NCI-H2029 treated with DMSO at 0.1 percent for 48 hours (cell line): ENCODE measurements at regions not wholly inside any gene's neighbourhood (a gene's known extent, or its start where the extent isn't known, plus 50 kb on each side); places are given as distances from the start of the nearest gene placed in this dataset.

Experiments
- DNase-seq: peaks from one replicate; lab custom pipeline; 2025; lab: John Stamatoyannopoulos, UW

GRCh38 chr5:88396751-88397281 lies 128.2 kb upstream of the TMEM161B start:
- no peak for DNase-seq

GRCh38 chr5:88396000-88396535 lies 127.4 kb upstream of the TMEM161B start:
- DNase-seq: no peak

- no peak for DNase-seq
These were observed 126.6 kb upstream of the TMEM161B start for GRCh38 chr5:88395264-88395663.

- DNase-seq: no peak
These were observed 126.0 kb upstream of the TMEM161B start for GRCh38 chr5:88394536-88395175.

GRCh38 chr5:88393716-88394535 lies 125.3 kb upstream of the TMEM161B start:
- DNase-seq: no peak

- no peak for DNase-seq
These were observed 124.4 kb upstream of the TMEM161B start for GRCh38 chr5:88393042-88393441.

GRCh38 chr5:88391991-88392390 lies 123.3 kb upstream of the TMEM161B start:
- no peak for DNase-seq

GRCh38 chr5:88391116-88391515 lies 122.5 kb upstream of the TMEM161B start:
- no peak for DNase-seq

- DNase-seq: no peak
These were observed 121.8 kb upstream of the TMEM161B start for GRCh38 chr5:88390481-88390880.

- no peak for DNase-seq
These were observed 121.4 kb upstream of the TMEM161B start for GRCh38 chr5:88390096-88390441.

GRCh38 chr5:88389338-88390095 lies 120.9 kb upstream of the TMEM161B start:
- no peak for DNase-seq

GRCh38 chr5:88388476-88389337 lies 120.1 kb upstream of the TMEM161B start:
- DNase-seq: no peak

GRCh38 chr5:88384886-88385285 lies 116.2 kb upstream of the TMEM161B start:
- no peak for DNase-seq

- DNase-seq: no peak
These were observed 111.7 kb upstream of the TMEM161B start for GRCh38 chr5:88380332-88380731.

GRCh38 chr5:88377705-88378656 lies 109.3 kb upstream of the TMEM161B start:
- no peak for DNase-seq

- DNase-seq: no peak
These were observed 108.6 kb upstream of the TMEM161B start for GRCh38 chr5:88377240-88377639.

GRCh38 chr5:88376728-88377127 lies 108.1 kb upstream of the TMEM161B start:
- DNase-seq: no peak

- no peak for DNase-seq
These were observed 105.7 kb upstream of the TMEM161B start for GRCh38 chr5:88374391-88374790.

GRCh38 chr5:88370824-88371223 lies 102.2 kb upstream of the TMEM161B start:
- no peak for DNase-seq

- no peak for DNase-seq
These were observed 99.6 kb upstream of the TMEM161B start for GRCh38 chr5:88368201-88368600.
